WTC11 (cell line): ENCODE measurements at regions not wholly inside any gene's neighbourhood (a gene's known extent, or its start where the extent isn't known, plus 50 kb on each side); places are given as distances from the start of the nearest gene placed in this dataset.
A peak's percentile ranks its signal among the peaks of the same experiment; 100 is the strongest.

Experiments
- ATAC-seq: fragments of 200-7000 bp; cut with Tn5 transposase; 2 replicates; pipeline ENCODE4 v1.10.0; 2021; ENCODE audit warnings: mild to moderate bottlenecking, moderate library complexity
- CTCF ChIA-PET: fragments of 300-600 bp; sonication (Branson Sonifier 250); formaldehyde crosslinking; loops from one replicate; lab custom pipeline; 2021; ENCODE audit warnings: antibody characterized with exemption; lab: Charles Lee
- POLR2A ChIA-PET: fragments of 350-600 bp; sonication (Branson Sonifier 250); formaldehyde crosslinking; loops from one replicate; lab custom pipeline; 2021; ENCODE audit warnings: antibody characterized with exemption; lab: Charles Lee
- DNase-seq: peaks from one replicate; pipeline ENCODE4 v3.0.0; 2021; ENCODE audit warnings: low spot score
- H3K27ac Mint-ChIP-seq: 2 replicates; pipeline ENCODE4 v1.8.0; 2021; ENCODE audit warnings: mixed read lengths
- H3K27me3 Mint-ChIP-seq: 2 replicates; pipeline ENCODE4 v1.8.0; 2021; ENCODE audit warnings: low read depth, mild to moderate bottlenecking, moderate library complexity, mixed read lengths
- H3K36me3 Mint-ChIP-seq: 2 replicates; pipeline ENCODE4 v1.8.0; 2021; ENCODE audit warnings: mixed read lengths
- H3K4me1 Mint-ChIP-seq: 2 replicates; pipeline ENCODE4 v1.8.0; 2022; ENCODE audit warnings: mixed read lengths
- H3K4me3 Mint-ChIP-seq: 2 replicates; pipeline ENCODE4 v1.8.0; 2021; ENCODE audit warnings: mild to moderate bottlenecking, moderate library complexity, mixed read lengths
- H3K9me3 Mint-ChIP-seq: 2 replicates; pipeline ENCODE4 v1.8.0; 2021; ENCODE audit warnings: mixed read lengths
- ARID4B ChIP-seq: sonication (generic); formaldehyde crosslinking; IDR thresholded peaks from 2 replicates; pipeline ENCODE4 v1.8.0; 2023; ENCODE audit warnings: missing genetic modification reagents, mild to moderate bottlenecking, borderline replicate concordance
- E2F5 ChIP-seq: sonication (generic); formaldehyde crosslinking; IDR thresholded peaks from 2 replicates; pipeline ENCODE4 v1.8.1; 2022; ENCODE audit warnings: mild to moderate bottlenecking, moderate library complexity, missing genetic modification reagents
- EMX1 ChIP-seq: fragments of 250-450 bp; sonication (Bioruptor Pico); IDR thresholded peaks from 2 replicates; pipeline ENCODE4 v1.8.0; 2021; ENCODE audit warnings: mild to moderate bottlenecking
- ERG ChIP-seq: fragments of 250-450 bp; sonication (Bioruptor Pico); IDR thresholded peaks from 2 replicates; pipeline ENCODE4 v1.8.0; 2021; ENCODE audit warnings: mild to moderate bottlenecking
- FOXP1 ChIP-seq: sonication (generic); formaldehyde crosslinking; IDR thresholded peaks from 2 replicates; pipeline ENCODE4 v1.8.0; 2022; ENCODE audit warnings: missing genetic modification reagents, mild to moderate bottlenecking, moderate library complexity, borderline replicate concordance
- GABPB1 ChIP-seq: sonication (generic); formaldehyde crosslinking; IDR thresholded peaks from 2 replicates; pipeline ENCODE4 v1.8.1; 2023; ENCODE audit warnings: mild to moderate bottlenecking, missing genetic modification reagents
- GTF2I ChIP-seq: fragments of 250-450 bp; sonication (Bioruptor Pico); conservative IDR thresholded peaks from 2 replicates; pipeline ENCODE4 v1.4.0; 2021; ENCODE audit warnings: mild to moderate bottlenecking
- IRF2 ChIP-seq: sonication (generic); formaldehyde crosslinking; IDR thresholded peaks from 2 replicates; pipeline ENCODE4 v1.8.0; 2022; ENCODE audit warnings: low read depth, missing genetic modification reagents, borderline replicate concordance
- OVOL2 ChIP-seq: fragments of 250-450 bp; sonication (Bioruptor Pico); IDR thresholded peaks from 2 replicates; pipeline ENCODE4 v1.9.0; 2021; ENCODE audit warnings: mild to moderate bottlenecking, borderline replicate concordance
- PRRX2 ChIP-seq: fragments of 250-450 bp; sonication (Bioruptor Pico); IDR thresholded peaks from 2 replicates; pipeline ENCODE4 v1.8.0; 2021; ENCODE audit warnings: mild to moderate bottlenecking
- RELA ChIP-seq: sonication (generic); formaldehyde crosslinking; IDR thresholded peaks from 2 replicates; pipeline ENCODE4 v1.8.1; 2022; ENCODE audit warnings: missing genetic modification reagents, mild to moderate bottlenecking, borderline replicate concordance
- RORB ChIP-seq: fragments of 250-450 bp; sonication (Bioruptor Pico); IDR thresholded peaks from 2 replicates; pipeline ENCODE4 v1.9.0; 2021; ENCODE audit warnings: mild to moderate bottlenecking
- TCF7 ChIP-seq: sonication (generic); formaldehyde crosslinking; IDR thresholded peaks from 2 replicates; pipeline ENCODE4 v1.8.0; 2022; ENCODE audit warnings: mild to moderate bottlenecking, low read depth, missing genetic modification reagents, moderate library complexity
- TEAD1 ChIP-seq: sonication (generic); formaldehyde crosslinking; IDR thresholded peaks from 2 replicates; pipeline ENCODE4 v1.8.0; 2022; ENCODE audit warnings: mild to moderate bottlenecking, missing genetic modification reagents
- ZNF396 ChIP-seq: fragments of 250-450 bp; sonication (Bioruptor Pico); IDR thresholded peaks from 2 replicates; pipeline ENCODE4 v1.8.0; 2021; ENCODE audit warnings: mild to moderate bottlenecking, moderate library complexity, borderline replicate concordance
- ZNF425 ChIP-seq: fragments of 250-450 bp; sonication (Bioruptor Pico); conservative IDR thresholded peaks from 2 replicates; pipeline ENCODE4 v1.9.0; 2021; ENCODE audit warnings: mild to moderate bottlenecking
- ZNF532 ChIP-seq: fragments of 250-450 bp; sonication (Bioruptor Pico); IDR thresholded peaks from 2 replicates; pipeline ENCODE4 v1.9.0; 2021; ENCODE audit warnings: mild to moderate bottlenecking, borderline replicate concordance

GRCh38 chr4:89614155-89614554 lies 222.8 kb downstream of the SNCA start:
- ChIA-PET CTCF (interaction anchor here (0.6 to 1.4 kb wide), 3 partner anchors 27 to 44 kb away, joined by 3 to 5 read pairs (median 3); no protein-coding TSS in a partner anchor), POLR2A (no interaction called here)
- no peak for TF ChIP-seq IRF2 (CRISPR knock-in tag)
- no peak for TF ChIP-seq ERG (CRISPR knock-in tag)
- TF ChIP-seq TEAD1 (CRISPR knock-in tag) = no peak
- TF ChIP-seq ZNF532 (CRISPR knock-in tag) = no peak
- TF ChIP-seq PRRX2 (CRISPR knock-in tag) = no peak
- TF ChIP-seq ZNF425 (CRISPR knock-in tag) = no peak
- no peak for TF ChIP-seq FOXP1 (CRISPR knock-in tag)
- no peak for TF ChIP-seq GABPB1
- TF ChIP-seq RORB (CRISPR knock-in tag) = no peak
- TF ChIP-seq TCF7 = no peak
- TF ChIP-seq EMX1 (CRISPR knock-in tag) = no peak
- no peak for TF ChIP-seq GTF2I (CRISPR knock-in tag)
- no peak for TF ChIP-seq ZNF396 (CRISPR knock-in tag)
- no peak for TF ChIP-seq ARID4B (CRISPR knock-in tag)
- TF ChIP-seq OVOL2 (CRISPR knock-in tag) = no peak
- TF ChIP-seq RELA (CRISPR knock-in tag) = no peak
- TF ChIP-seq E2F5 = no peak
- Mint-ChIP-seq H3K9me3 (peaks cover 21% of the 10 kb centered on the region), H3K27ac (no peak overlapping the region), H3K4me3 (no peak overlapping the region), H3K36me3 (no peaks in the 10 kb centered on the region), H3K27me3 (peaks cover 3% of the 10 kb centered on the region; the same call in 1 of the 2 replicates), H3K4me1 (peaks cover 16% of the 10 kb centered on the region)
- DNase-seq (no peak), ATAC-seq (peak; percentile 65)
